Esophagus mucosa (tissue), 1 donor: ENCODE measurements at regions not wholly inside any gene's neighbourhood (a gene's known extent, or its start where the extent isn't known, plus 50 kb on each side); places are given as distances from the start of the nearest gene placed in this dataset.

Experiments used
- ATAC-seq: fragments of 200-7000 bp; cut with Tn5 transposase; one replicate; pipeline ENCODE4 v1.9.1; 2020
- donor health status: DM: yes; HTN: yes; CAD: no.

DNA sequence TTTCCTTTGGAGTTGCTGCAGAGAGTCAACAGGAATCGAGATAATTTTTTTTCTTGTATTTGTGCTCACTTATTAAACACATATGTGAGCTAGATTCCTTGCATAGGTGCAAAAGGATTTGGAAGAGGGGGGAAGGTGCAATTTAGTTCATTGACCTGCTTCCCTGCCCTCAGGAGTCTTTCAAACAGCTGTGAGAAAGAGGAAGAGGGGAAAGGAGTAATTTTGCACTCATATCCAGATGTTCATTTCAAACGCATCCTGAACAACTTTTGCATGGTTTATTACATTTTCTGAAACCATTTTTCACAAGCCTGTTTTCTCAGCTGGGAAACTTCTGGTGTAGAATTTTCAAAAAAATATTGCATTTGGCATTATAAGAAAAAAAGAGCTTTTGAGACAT lies 795.0 kb downstream of the MAFB start:
- ATAC-seq: no peak

DNA sequence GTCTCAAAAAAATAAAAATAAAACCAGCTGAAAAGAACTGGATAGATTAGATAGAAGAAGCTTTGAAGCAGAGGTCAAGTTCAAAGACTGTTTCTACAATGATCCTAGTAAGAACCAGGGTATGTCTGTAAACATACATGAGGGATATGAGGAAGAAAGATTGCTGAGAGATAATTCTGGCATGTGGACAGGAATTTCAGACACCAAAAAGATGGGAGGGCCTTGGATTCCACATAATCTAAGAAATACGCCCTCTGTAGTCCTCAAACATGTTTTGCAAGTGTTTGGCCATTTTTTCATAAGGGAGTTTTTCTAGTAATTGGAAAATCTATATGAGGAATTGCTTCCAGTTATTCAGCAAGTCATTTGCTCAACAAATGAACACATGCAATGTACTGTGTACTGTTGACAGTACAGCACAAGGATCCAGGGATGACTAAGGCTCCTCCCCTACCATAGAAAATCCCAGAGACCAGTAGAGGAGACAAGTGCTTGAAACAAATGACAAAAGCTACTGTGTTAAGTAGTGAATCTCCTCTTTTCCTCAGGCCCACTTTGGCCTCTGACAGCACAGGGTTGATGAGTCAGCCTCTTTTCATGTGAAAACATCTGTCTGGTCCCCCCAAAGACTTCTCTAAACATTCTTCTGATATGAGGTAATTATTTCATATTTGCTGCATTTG lies 795.9 kb downstream of the MAFB start:
- no peak for ATAC-seq

DNA sequence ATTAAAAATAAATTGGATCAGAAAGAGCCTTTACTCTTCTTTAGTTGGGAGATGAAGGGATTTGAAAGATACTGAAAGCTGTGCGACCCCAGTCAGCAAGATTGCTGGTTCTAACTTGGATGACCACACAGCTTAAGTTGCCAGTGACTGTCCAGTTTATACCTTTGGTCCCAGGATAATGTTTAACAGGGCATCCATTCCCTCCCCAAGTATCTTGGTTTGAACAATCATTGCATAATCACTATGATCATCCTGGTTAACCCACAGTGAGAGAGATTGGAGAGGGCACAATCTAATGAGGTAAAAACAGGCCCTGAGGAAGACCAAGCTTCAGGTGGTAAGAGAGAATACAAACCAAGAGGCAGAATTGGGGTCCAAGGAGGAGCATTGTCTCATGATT lies 798.3 kb downstream of the MAFB start:
- ATAC-seq: no peak

DNA sequence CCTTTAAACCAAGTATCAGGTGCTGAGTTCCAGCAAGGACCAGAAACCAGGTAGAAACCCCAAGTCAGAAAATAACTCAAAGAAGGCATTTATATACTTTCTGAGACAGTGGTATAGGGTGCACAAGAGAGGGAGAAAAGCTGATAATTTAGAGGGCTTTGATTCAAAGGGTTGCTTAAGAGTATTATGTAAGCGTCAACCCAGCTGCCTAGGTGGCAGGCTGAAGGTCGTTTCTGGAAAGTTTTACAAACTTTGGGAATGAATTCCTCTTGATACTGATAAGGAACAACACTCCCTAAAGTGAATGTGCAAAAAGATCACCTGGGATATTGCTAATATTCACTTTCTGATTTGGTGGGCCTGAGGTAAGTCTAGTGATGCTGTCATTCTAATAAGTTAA lies 800.7 kb downstream of the MAFB start:
- ATAC-seq: no peak

DNA sequence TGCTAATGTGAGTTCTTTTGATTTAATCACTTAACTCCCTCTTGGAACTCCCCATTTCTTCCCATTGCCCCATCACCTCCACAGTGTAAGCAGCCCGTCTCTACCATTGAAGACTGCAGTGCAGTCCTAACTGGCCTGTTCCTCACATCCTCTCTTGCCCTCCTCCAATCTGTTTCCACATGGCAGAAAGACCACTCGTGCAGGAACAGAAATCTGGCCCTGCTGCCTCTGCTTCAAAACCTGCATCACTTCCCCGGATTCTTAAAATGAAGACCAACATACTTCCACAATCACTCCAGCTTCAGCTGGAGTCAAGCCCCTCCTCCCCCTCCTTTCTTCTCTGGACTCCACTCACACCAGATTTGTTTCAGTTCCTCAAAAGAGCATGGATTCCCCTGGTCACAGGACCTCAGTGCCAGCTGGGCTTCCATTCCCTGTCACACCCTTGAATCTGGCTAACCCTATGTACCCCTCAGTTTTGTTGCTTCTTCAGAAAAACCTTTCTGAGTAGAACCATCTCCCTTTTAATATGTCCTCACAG lies 802.3 kb downstream of the MAFB start:
- no peak for ATAC-seq

DNA sequence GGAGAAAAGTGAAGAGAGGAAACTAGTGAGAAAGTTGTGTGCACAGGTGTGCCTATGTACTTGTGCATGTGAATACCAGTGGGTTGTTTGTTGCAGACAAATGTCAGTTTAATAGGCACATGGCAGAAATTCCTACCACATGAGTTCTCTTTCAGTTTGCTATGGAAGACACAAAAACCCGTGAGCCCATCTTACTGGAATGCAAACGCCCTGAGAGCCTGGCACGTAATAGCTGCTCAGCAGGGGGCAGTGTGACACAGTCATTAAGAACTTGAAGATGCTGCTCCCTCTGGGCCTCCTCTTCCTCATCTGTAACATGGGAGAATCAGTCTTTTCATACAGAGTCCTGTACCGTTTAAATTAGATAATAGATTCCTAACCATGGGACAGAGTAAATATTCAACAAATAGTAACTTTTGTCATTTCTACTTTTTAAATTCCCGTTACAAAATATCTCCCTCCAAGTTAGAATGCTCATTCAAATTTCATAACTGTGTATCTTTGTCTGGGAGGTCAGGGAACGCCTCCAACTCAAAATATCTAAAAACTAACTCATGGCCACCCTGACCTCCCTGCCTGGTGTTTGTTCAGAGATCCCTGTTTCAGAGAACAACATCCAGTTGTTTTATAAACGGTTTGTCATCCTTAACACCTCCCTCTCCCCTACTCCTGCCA lies 802.9 kb downstream of the MAFB start:
- peak; percentile 82 for ATAC-seq

DNA sequence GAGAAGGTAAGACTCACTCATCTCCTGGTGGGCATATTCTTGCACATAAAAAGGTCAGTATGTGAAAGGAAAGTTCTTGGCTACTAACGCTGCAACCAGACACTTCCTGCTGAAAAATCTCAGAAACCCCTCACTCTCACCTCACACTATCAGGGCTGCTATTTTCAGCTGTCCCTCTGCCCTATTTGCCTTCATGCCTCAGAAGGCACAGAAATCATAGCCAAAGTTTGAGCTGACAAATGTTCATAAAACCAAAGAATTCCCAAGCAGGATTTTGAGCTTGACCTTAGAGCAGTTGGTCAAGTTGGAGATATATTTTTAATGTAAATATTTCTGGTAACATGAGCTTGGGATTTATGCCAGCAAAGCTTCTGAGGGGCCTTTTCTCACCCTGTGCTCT lies 806.2 kb downstream of the MAFB start:
- ATAC-seq: no peak

DNA sequence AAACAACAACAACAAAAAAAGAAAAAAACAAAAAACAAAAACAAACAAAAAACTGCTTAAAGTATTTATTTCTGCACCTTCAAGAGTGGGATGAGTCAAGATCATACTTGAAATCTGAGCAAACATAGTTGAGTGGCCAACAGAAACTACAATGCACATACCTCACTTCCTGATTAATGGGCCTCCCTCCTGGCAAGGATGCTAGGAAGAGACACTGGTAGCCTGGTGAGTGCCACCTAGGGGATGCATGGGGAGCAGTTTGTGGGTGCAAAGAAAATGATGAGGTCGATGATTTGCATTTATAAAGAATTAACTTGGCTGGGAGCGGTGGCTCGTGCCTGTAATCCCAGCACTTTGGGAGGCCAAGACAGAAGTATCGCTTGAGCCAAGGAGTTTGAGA lies 808.1 kb downstream of the MAFB start:
- ATAC-seq: peak; percentile 72

DNA sequence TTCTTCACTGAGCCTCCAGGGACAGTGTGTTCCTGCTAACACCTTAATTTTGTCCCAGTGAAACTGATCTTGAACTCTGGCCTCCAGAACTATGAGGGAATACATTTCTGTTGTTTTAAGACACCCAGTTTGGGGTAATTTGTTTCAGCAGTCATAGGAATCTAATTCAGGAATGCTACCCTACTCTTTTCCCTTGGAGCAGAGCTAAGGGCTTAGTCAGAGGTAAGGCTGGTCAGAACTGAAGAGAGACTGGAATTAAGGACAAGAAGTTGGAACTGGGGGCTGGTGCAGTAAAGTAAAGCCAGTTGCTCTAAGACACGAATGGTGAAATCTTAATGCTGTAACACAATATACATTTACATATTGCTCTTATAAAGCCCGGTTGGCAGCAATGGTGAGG lies 809.7 kb downstream of the MAFB start:
- ATAC-seq: peak; percentile 4

DNA sequence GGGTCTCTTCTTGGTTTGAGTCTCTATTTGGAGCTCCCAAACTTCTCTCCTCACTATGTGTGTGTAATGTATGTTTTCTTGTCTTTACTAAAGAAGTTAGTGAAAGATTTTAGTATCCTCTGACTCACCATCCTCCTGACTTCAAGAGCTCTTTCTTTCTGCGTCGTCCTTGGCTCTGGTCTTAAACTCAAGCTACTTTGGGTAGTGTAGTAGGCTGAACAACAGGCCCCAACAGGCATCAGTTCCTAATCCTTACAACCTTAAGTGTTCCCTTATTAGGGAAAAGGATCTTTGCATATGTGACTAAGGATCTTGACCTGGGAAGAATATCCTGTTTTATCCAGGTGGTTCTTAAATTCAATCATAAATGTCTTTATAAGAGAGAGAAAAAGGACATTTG lies 810.2 kb downstream of the MAFB start:
- ATAC-seq: peak; percentile 85

DNA sequence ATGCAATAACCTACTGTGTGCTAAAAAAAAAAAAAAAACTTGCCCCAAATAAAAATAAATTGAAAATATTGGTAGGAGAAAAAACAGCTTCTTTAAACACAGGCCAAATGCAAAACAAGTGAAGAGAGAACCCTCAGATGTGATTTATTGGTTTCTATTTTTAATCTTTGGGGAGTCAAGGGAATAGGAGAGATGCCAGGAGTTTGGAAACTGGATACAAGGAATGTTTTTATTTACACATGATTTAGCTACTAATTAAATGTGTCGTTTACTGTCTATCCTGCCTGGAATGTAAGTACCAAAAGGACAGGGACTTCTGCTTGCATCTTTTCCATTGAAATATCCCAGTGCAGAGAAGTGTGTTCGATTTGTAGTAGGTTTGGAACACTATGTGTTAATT lies 810.7 kb downstream of the MAFB start:
- ATAC-seq: no peak

DNA sequence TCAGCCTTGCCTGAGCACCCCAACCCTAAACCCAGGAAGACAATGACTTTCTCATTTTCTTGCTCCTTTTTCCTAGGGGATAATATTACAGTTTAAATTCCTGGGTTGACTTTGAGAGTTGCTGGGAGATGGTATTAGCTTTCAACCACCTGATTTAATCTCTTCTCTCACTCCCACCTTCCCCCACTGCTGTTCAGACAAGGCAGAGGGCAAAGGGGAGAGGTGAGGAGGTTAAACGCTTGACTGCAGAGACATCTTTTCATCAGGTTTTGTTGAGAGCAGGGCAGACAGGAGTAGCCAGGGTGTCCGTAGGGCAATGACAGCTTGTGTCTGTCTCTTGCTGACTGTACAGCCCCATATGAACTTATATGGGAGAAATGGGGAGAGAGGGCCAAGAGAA lies 811.2 kb downstream of the MAFB start:
- no peak for ATAC-seq

DNA sequence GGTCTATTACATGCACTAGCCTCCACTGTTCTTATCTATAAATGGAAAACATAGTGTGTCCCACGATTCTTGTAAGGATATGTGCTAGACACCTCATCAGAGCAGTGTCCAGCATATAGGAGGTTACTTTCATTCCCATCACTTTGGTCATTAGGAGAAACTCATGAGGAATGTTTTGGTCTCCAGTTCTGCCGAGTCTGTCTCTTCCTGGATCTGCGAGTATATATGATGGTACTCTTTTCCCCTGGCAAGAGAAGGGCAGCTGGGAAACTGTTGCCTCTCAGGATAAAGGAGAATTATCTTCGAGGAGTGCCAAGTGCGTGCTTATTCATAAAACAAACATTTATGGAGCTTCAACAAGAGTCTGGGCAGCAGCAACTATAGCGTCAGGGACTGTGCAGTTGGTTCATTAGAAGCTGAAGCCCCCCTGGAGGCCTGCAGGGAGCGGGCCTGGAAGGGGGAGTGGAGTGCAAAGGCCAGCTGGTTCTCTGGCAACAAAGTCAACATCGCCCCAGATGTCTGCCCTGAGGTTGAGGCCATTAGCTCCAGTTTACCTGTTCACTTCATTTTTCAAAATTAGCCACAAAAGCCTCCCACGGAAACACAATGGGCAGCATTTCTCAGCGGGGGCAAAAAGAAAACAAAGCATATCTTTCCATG lies 811.9 kb downstream of the MAFB start:
- no peak for ATAC-seq

DNA sequence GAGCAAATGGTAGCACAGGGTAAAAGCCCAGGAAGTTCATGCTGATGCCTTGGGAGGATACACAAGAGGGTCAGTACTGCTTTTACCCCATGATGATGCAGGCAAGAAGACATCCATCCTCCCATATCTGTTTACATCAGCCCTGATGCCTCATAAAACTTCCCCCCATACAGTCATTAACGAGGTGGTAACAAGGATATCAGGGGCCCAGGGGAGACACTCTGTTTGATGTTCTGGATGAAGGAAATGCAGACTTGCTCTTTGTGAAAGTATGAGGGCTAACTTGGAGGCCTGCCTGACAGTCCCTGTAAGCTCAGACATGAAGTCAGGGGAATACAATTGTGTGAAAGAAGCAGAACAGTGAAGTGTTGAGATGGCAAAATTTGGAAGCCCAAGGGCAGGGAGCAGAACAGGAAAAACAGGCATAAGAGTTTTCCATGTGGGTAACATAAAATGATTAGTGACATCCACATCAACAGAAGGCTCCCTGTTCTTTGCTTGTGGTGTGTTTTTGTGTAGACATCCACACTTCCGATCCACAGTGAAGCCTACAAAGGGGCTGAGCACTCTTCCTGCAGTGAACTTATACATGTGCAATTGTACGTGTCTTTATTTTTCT lies 813.4 kb downstream of the MAFB start:
- ATAC-seq: peak; percentile 19

DNA sequence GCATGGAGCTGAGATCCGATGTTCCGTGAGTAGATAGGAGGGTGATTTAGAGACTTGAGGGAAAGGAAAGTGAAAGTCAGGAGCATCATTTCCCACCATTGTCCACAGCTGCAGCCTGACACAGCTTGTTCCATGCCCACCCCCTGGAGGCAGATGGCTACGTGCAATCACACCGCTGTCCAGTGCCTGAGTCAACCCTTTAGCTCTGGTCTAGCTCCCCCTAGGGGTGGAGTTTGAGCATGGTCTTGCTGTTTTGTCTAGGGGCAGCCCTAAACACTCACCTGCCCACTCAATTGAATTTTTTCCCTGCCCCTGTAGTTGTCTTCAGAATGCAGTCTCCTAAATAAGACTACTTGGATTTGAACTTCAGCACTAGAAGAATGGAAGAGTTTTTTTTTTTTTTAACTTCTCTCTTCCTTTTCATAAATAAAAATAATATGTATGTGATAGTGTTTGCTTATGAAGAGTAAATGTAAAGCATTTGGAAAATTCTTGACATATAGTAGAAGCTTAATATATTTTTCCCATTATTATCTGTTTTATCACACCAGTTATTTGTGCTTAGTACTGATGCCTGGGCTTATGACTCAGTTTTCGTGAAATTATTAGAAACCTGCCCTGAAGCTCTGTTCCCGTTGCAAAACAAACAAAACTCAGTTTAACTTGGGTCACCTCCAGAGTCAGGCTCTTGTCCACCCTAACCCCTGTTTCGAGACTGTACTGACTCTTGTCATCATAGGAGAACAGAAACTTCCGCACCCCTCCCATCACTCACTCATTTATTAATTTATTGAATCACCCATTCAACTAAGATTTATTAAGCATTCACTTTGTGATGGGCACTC lies 814.8 kb downstream of the MAFB start:
- ATAC-seq: peak; percentile 62

DNA sequence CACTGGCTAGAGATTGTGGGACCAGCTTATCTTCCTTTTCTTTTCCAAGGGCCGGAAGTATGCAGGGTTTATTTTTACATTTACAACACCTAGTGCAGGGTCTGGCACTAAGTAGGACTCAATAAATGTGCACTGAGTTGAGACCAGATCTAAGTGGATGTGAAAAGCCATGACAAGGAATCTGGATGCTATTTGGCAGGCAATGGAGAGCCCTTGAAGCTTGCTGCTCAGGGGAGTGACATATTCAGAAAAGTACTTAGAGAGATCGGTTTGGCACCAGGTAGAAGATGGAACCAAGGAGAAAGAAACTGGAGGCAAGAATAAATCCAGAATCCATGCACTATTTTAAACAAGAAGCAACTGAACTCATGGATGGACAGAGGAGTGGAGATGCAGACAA lies 815.8 kb downstream of the MAFB start:
- ATAC-seq: no peak

DNA sequence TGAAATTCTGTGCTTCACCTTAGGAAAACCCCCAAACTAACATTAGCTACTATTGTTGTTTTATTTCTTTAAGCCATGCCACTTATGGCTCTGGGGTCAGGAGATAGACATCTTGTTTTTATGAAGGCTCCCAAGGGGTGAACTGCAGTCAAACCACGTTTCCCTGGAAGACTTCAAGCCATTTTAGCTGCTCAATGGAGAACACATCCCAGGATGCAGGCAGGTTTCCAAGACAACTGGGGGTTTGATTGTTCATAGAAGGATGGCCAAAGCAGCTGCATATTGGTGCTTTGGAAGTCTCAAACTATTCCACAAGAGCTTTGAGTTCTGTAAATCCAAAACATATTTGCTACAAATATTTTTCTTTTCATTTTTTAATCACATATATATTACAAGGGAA lies 818.0 kb downstream of the MAFB start:
- no peak for ATAC-seq

DNA sequence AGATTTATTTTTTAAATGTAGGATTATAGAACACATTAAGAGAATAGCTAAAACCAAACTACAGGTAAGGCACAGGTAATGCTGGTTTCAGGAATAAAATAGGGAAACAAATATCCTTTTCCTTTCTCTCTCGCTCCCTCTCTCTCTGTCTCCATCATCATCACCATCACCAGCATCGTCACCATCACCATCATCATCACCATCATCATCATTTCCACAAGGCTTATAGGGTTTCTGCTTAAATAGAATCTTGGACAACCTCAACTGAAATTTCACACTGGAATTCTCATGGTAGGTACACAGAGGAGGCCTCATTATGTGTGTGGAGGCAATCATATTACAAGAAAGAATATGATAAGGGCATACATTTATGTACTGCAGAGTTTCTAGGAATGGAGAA lies 823.6 kb downstream of the MAFB start:
- ATAC-seq: no peak

DNA sequence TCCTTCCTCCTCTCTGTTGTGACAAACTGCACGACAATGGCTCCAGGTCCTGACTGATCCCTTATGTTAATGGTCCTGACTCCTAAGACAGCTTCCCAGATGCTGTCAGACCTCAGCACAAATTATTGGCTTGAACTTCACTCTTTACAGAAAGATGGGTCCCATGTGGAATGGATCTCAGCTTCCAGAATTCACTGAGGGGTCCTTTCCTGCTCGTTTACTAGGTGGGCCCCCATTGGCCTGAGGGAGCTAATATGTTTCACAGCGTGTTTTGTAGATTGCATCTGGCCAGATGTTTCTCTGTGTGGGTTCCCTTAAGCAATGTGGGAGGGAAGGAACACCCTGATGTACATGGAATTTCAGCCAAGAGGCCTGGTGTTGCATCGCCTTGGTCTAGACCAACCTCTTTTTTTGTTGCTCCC lies 826.6 kb downstream of the MAFB start:
- no peak for ATAC-seq

DNA sequence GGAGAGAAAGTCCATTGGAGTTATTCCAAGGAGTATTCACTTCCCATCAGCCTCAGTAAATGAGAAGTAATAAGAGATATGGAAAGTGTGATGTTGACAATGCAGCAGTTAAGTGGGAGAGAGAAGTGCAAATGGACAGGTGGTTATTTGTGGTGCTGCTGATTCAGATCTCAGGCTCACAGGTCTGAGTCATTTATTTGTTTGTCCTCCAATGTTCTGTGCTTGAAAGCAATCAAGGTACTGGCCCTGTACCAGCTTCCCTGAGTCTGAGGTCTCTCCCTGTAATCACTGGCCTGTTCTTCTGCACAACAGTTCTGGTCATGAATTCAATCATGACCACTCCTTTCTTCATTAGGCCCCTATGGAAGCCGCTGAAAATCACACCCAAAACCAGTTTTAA lies 827.7 kb downstream of the MAFB start:
- ATAC-seq: no peak

DNA sequence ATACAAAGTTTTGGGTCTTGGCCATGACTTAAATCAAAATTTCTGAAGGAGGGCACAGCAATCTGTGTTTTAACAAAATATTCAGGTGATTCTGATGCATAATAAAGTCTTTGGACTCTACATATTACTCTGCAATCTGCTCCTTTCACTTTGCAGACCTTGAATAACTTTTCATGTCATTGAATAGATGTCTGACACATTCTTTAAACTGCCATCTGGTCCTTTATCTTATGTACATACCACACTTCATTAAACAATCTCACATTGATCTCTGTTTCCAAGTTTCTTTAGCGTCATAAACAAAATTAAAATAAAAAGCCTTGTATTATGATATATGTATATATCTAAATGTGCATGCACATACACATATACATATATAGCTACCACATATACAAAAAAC lies 831.2 kb downstream of the MAFB start:
- no peak for ATAC-seq

DNA sequence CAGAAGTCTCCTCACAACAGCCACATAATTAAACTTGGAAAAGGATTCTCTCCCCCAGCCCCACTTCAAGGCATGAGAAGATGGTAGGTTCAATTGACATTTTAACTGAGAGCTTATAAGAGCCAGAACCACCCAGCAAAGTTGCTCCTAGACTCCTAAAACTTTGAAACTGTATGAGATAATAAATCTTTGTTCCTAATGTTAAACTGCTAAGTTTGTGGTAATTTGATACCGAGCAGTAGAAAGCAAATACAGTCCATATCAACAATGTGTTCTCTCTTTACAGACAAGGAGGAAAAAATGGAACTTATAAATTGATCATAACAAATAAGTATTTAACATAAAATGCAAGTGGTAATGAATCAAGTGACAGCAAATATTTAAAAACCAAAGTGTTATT lies 831.8 kb downstream of the MAFB start:
- ATAC-seq: no peak

DNA sequence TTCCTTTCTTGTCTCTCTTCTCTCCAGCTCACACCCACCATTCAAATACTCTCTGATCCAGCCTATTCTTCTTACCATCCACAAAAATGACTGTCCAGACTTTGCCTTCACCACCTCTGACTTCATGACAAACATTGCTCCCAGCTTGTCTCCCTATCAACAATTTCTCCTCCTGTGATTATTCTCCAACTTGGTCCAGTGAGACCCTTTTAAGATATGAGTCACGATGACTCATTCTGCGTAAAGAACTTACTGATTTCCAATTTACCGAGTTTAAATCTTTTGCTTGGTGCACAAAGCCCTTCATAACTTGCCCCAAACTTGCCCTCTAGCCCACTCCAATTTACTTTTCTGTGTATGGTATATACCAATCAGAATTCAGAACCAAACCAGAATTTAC lies 833.2 kb downstream of the MAFB start:
- no peak for ATAC-seq
